Left lung (tissue), 4 donors: ENCODE measurements at regions not wholly inside any gene's neighbourhood (a gene's known extent, or its start where the extent isn't known, plus 50 kb on each side); places are given as distances from the start of the nearest gene placed in this dataset.

Experiments used
- ATAC-seq: fragments of 200-7000 bp; cut with Tn5 transposase; one replicate; pipeline ENCODE4 v1.9.1; 2020; ENCODE audit warnings: moderate library complexity
- DNase-seq, 4 donors: peaks; one replicate each; pipeline ENCODE4 v3.0.0-alpha.2; 2013 to 2020
- H3K27ac ChIP-seq, 2 donors: fragments of 200-600 bp; sonication (generic) in 1 of 2; one replicate each; pipeline versions ENCODE4 v1.5.0 to v1.8.0; 2020 to 2021
- H3K27me3 ChIP-seq, 2 donors: fragments of 200-600 bp; sonication (generic) in 1 of 2; one replicate each; pipeline versions ENCODE4 v1.5.0 to v1.8.0; 2020 to 2021
- H3K36me3 ChIP-seq, 2 donors: fragments of 200-600 bp; sonication (generic) in 1 of 2; one replicate each; pipeline versions ENCODE4 v1.5.0 to v1.8.0; 2020 to 2021
- H3K4me1 ChIP-seq, 2 donors: fragments of 200-600 bp; one replicate each; pipeline ENCODE4 v1.8.0; 2021
- H3K4me3 ChIP-seq, 2 donors: fragments of 200-600 bp; sonication (generic) in 1 of 2; one replicate each; pipeline versions ENCODE4 v1.5.0 to v1.8.0; 2020 to 2021; ENCODE audit warnings: mild to moderate bottlenecking in 1 of 2
- H3K9me3 ChIP-seq, 2 donors: fragments of 200-600 bp; sonication (generic) in 1 of 2; one replicate each; pipeline versions ENCODE4 v1.5.0 to v1.8.0; 2020 to 2021
- intact Hi-C, 2 donors: fragments of 100-400 bp; cut with DNase I; formaldehyde crosslinking; loops; one replicate each; pipeline versions ENCODE4 v1.11.2 to v1.14.2; 2022
- TF ChIP-seq, protein P1 (sequence below), 2 donors: fragments of 200-600 bp; sonication (generic) in 1 of 2; IDR thresholded peaks; one replicate each; pipeline versions ENCODE4 v1.5.0 to v1.8.0; 2021; ENCODE audit warnings: antibody characterized with exemption in 2 of 2
- donor health status: DM: no; HTN: yes; CAD: no.
- donor health status: DM: no; HTN: no; CAD: no.

DNA sequence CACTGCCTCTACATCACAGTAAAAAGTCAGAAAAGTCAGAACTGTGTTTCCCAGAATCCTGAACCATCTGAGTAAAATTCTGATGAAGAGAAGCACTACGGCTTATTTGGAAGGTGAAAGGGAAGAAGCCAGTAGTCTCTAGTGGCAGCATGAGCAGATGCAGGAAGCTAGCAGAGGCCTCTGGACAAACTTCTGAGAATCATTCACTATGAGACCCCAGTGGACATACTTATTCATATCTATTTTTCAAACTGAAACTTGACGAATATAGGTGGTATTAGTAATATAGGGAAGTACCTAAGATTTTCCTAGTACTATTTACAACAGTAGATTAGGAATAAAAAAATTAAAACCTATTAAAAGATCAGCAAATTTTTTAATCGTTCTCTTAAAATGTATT, 272.8 kb upstream of the TTC14 start:
- Histone ChIP-seq H3K4me3 (no peak overlapping the region), H3K27me3 (no peaks in the 10 kb centered on the region), H3K9me3 (peaks cover 0 to 11% of the 10 kb centered on the region in 2 donors), H3K4me1 (no peaks in the 10 kb centered on the region), H3K27ac (no peak overlapping the region), H3K36me3 (no peaks in the 10 kb centered on the region)
- intact Hi-C loops = no loop called here
- TF ChIP-seq, protein P1, sequence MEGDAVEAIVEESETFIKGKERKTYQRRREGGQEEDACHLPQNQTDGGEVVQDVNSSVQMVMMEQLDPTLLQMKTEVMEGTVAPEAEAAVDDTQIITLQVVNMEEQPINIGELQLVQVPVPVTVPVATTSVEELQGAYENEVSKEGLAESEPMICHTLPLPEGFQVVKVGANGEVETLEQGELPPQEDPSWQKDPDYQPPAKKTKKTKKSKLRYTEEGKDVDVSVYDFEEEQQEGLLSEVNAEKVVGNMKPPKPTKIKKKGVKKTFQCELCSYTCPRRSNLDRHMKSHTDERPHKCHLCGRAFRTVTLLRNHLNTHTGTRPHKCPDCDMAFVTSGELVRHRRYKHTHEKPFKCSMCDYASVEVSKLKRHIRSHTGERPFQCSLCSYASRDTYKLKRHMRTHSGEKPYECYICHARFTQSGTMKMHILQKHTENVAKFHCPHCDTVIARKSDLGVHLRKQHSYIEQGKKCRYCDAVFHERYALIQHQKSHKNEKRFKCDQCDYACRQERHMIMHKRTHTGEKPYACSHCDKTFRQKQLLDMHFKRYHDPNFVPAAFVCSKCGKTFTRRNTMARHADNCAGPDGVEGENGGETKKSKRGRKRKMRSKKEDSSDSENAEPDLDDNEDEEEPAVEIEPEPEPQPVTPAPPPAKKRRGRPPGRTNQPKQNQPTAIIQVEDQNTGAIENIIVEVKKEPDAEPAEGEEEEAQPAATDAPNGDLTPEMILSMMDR (IDR thresholded peaks at IDR 0.05) = no peak
- no peak for ATAC-seq
- no peak for DNase-seq

DNA sequence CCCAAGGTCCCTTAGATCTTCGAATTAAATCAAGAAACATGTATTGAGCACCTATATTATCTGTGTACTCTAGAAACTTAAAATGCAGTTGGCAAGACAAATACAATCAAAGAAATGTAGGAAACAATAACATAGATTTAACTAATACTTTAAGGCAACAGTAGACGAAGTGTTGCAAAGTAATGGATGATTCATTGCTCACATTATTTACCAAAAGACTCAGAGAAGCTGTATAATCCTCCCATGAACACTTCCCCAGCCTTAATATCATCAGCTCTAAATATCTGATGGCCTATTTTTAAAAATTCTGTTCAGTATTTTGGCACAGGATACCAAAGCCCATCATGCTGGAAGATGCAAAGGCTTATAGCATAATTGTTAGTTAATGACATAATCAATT, 272.1 kb upstream of the TTC14 start:
- intact Hi-C loops = no loop called here
- no peak overlapping the region for H3K4me3 ChIP-seq
- H3K27ac ChIP-seq = no peak overlapping the region
- H3K9me3 ChIP-seq = peaks cover 0 to 11% of the 10 kb centered on the region in 2 donors
- no peaks in the 10 kb centered on the region for H3K36me3 ChIP-seq
- no peaks in the 10 kb centered on the region for H3K4me1 ChIP-seq
- H3K27me3 ChIP-seq = no peaks in the 10 kb centered on the region
- TF ChIP-seq, protein P1 (IDR thresholded peaks at IDR 0.05) = no peak
- ATAC-seq = no peak
- no peak for DNase-seq

DNA sequence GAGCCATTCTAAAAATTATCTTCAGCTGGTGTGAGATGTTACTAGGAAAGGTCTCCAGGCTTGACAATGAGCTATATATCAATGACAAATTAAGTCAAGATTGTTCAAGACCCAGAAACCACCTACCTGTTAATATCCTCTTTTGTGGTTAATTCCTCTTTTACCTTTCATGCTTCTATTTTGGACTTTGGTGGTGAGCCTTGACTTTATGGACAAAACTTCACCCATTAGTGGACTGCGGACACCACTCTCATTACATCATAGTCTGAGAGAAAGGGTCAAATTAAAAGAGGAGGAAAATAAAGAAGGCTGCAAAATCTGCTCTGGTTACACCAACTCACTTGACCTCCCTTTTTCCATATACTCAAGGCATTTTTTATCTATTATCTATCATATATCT, 271.5 kb upstream of the TTC14 start:
- intact Hi-C loops = no loop called here

DNA sequence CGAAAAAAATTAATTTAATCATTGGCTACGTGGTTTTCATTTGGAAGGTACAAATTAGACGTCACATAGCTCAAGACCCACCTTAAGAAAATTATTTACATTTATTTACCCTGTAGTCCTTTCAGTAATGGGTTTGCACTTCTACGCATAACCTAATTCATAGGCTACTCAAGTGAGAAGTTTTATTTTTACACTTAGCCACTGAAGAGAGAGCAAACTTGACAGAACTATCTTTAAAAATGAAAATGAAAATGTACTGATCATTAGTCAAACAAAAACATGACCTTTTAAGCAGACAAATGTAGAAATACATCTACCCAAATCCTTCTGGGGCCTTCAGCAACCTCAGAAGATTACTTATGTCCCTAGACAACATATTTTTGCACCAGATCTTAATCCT, 269.4 kb upstream of the TTC14 start:
- H3K4me1 ChIP-seq = no peaks in the 10 kb centered on the region
- H3K27me3 ChIP-seq = no peaks in the 10 kb centered on the region
- H3K4me3 ChIP-seq = no peak overlapping the region
- intact Hi-C loops = no loop called here
- H3K27ac ChIP-seq = no peak overlapping the region
- no peak for DNase-seq
- peaks cover 0 to 11% of the 10 kb centered on the region in 2 donors for H3K9me3 ChIP-seq
- TF ChIP-seq, protein P1 (IDR thresholded peaks at IDR 0.05) = no peak
- no peak for ATAC-seq
- H3K36me3 ChIP-seq = no peaks in the 10 kb centered on the region

More for the DNA sequence above, 271.5 kb upstream of the TTC14 start:
- Histone ChIP-seq H3K4me3 (no peak overlapping the region), H3K4me1 (no peaks in the 10 kb centered on the region), H3K27me3 (no peaks in the 10 kb centered on the region), H3K36me3 (no peaks in the 10 kb centered on the region), H3K9me3 (peaks cover 0 to 11% of the 10 kb centered on the region in 2 donors), H3K27ac (no peak overlapping the region)
- TF ChIP-seq, protein P1 (IDR thresholded peaks at IDR 0.05) = no peak
- no peak for ATAC-seq
- DNase-seq = no peak

DNA sequence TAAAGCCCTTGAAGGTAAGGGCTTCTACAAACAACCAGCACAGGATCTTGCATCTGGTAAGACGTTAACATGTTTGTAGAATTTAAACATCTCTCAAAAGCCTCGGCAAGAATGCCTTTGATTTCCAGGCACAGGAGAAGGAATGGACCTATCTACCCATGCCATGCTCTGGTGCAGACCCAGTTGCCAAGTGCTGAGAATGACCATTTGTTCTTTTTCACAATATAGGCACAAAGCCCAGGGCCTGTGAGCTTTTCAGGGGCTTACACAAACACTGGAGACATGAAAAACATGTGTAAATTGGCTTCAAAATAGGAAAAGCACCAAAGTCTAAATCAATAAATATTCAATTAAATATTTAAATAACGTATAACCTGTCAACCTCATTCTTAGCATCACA, 266.9 kb upstream of the TTC14 start:
- no peaks in the 10 kb centered on the region for H3K4me1 ChIP-seq
- intact Hi-C loops = no loop called here
- ATAC-seq (no peak), DNase-seq (no peak)
- H3K36me3 ChIP-seq = no peaks in the 10 kb centered on the region
- TF ChIP-seq, protein P1 (IDR thresholded peaks at IDR 0.05) = no peak
- no peak overlapping the region for H3K4me3 ChIP-seq
- no peak overlapping the region for H3K27ac ChIP-seq
- no peaks in the 10 kb centered on the region for H3K27me3 ChIP-seq
- peaks cover 0 to 11% of the 10 kb centered on the region in 2 donors for H3K9me3 ChIP-seq
